ENCODE measurements at regions not wholly inside any gene's neighbourhood (a gene's known extent, or its start where the extent isn't known, plus 50 kb on each side); places are given as distances from the start of the nearest gene placed in this dataset.
A peak's percentile ranks its signal among the peaks of the same experiment; 100 is the strongest.

DNA sequence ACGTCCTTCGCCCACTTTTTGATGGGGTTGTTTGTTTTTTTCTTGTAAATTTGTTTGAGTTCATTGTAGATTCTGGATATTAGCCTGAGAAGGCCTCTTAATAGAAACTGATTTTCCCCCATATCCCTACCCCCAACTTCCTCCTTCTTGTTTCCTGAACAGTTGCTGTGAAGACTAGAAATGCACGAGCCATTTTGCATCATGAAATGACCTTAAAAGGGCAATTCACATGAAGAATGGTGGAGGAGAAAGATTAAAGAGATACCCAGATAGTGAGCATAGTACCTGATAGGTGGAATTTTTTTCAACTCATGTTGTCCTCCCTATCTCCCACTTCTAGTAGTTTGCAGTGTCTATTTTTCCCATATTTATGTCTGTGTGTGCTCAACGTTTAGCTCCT lies 55.2 kb upstream of the KCNH8 start:
- no peak for DNase-seq (ENCODE audit: low read depth in 2 of 2)

GRCh38 chr3:19077388-19077787 lies 70.9 kb upstream of the KCNH8 start:
- DNase-seq (ENCODE audit: low read depth in 2 of 2): no peak

- no peak for DNase-seq (ENCODE audit: low read depth in 2 of 2)
These were observed 73.3 kb upstream of the KCNH8 start for GRCh38 chr3:19075037-19075436.

DNA sequence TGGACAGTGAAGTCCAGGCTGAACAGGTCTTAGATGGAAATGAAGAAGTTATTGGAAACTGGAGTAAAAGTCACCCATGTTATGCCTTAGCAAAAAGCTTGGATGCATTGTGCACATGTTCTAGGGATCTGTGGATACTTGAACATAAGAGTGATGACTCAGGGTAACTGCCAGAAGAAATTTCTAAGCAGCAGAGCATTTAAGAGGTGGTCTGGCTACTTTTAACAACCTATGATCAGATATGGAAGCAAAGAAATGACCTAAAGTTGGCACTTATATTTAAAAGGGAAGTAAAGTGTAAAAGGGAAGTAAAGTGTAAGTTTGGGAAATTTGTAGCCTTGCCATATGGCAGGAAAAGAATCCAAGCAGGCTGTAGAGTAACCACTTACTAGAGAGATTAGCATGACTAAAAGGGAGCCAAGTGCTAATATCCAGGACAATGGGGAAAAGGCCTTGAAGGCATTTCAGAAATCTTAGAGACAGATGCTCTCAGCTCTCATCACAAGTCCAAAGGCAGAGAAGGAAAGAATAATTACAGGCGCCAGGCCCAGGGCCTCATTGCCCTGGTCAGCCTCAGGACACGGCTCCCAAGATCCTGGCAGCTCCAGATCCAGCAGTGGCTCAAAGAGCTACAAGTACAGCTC lies 73.9 kb upstream of the KCNH8 start:
- no peak for DNase-seq (ENCODE audit: low read depth in 2 of 2)

- no peak for DNase-seq (ENCODE audit: low read depth in 2 of 2)
These were observed 74.8 kb upstream of the KCNH8 start for GRCh38 chr3:19073341-19074105.

GRCh38 chr3:19070325-19070724 lies 78.0 kb upstream of the KCNH8 start:
- no peak for DNase-seq (ENCODE audit: low read depth in 2 of 2)

GRCh38 chr3:19065027-19065426 lies 83.3 kb upstream of the KCNH8 start:
- DNase-seq (ENCODE audit: low read depth in 2 of 2): no peak

GRCh38 chr3:19063936-19064335 lies 84.4 kb upstream of the KCNH8 start:
- no peak for DNase-seq (ENCODE audit: low read depth in 2 of 2)

GRCh38 chr3:19060404-19060803 lies 87.9 kb upstream of the KCNH8 start:
- DNase-seq (ENCODE audit: low read depth in 2 of 2): no peak

DNA sequence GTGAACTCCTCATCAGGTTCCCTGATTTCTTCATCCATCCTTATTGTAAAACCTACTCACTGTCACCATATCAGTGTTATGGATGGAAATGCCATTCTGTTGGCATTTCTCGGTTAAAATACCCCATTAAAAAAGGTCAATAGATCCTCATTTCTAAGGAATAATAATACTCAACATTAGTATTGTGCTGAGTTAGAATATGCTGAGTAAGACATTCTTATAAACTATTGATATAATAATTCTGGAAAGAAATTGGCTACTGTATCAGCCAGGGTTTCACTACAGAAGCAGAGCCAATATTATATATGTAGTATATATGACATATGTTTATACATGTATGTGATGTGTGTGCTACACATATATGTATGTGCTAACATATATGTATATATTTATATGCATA lies 95.4 kb upstream of the KCNH8 start:
- DNase-seq (ENCODE audit: low read depth in 2 of 2): no peak

DNA sequence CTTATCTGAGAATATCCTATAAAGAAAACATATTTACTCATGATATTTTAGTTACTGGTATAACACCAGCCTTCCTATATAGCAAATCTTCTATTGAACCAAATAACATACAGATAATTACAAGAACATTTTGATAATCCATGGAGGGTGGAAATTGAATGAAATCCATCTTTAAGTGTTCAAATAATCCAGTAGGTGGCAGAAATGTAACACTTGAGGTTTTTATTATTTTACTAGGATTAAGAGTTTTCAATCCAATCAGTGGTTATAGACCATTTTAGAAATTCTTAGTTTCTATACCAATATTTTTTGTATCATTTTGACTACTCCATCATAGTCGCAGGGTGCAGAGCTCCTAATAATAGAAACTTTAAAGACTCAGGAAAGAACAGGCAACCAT lies 101.9 kb upstream of the KCNH8 start:
- DNase-seq (ENCODE audit: low read depth in 2 of 2): no peak

- DNase-seq (ENCODE audit: low read depth in 2 of 2): peak in 1 of 2 donors; percentile 1
These were observed 117.8 kb upstream of the KCNH8 start for GRCh38 chr3:19030522-19030839.

- DNase-seq (ENCODE audit: low read depth in 2 of 2): no peak
These were observed 118.3 kb upstream of the KCNH8 start for GRCh38 chr3:19029837-19030521.

- no peak for DNase-seq (ENCODE audit: low read depth in 2 of 2)
These were observed 122.9 kb upstream of the KCNH8 start for GRCh38 chr3:19025441-19025840.

- DNase-seq (ENCODE audit: low read depth in 2 of 2): no peak
These were observed 125.8 kb upstream of the KCNH8 start for GRCh38 chr3:19022546-19022945.

GRCh38 chr3:19016851-19017250 lies 131.5 kb upstream of the KCNH8 start:
- no peak for DNase-seq (ENCODE audit: low read depth in 2 of 2)

DNA sequence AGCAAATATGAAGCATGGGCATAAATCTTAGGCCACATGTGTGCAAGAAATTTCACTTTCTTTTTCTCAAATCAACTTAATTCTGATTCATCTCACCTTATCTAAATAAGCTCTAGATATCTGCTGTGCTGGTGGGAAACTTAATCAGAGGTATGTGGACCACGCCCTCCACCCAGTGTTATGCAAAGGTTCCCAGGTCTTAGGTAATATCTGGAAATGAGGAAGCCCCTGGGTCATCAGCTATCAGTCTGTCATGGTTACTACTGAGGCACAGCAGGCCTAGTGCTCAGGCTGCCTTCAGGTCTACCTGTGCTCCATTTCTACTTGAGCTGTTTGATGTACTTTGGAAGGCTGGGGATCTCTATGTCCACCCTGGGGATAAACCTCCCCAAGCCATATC lies 134.4 kb upstream of the KCNH8 start:
- no peak for DNase-seq (ENCODE audit: low read depth in 2 of 2)

GRCh38 chr3:19012846-19013245 lies 135.5 kb upstream of the KCNH8 start:
- DNase-seq (ENCODE audit: low read depth in 2 of 2): no peak

GRCh38 chr3:19002606-19003005 lies 145.7 kb upstream of the KCNH8 start:
- no peak for DNase-seq (ENCODE audit: low read depth in 2 of 2)

GRCh38 chr3:18998069-18998468 lies 150.2 kb upstream of the KCNH8 start:
- no peak for DNase-seq (ENCODE audit: low read depth in 2 of 2)

DNA sequence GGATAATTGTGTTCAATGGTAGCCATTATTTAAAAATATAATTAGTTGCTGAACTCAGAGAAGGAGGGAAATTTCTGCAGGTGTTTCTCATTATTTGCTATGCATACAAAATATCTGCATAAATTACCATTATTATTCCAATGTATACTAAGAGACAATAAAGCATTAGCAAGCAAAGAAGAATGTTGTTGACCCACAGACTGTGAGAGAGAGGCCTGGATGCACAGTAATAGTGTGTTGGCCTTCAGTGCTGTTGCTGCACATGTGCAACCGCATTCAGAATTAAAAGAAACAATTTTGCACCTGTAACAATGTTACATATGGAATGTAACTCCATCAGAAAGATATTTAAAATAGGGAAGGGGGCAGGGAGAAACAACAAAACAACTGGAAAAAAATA lies 155.6 kb upstream of the KCNH8 start:
- DNase-seq (ENCODE audit: low read depth in 2 of 2): no peak

- no peak for DNase-seq (ENCODE audit: low read depth in 2 of 2)
These were observed 159.0 kb upstream of the KCNH8 start for GRCh38 chr3:18989237-18989795.
